ENCODE measurements at regions not wholly inside any gene's neighbourhood (a gene's known extent, or its start where the extent isn't known, plus 50 kb on each side); places are given as distances from the start of the nearest gene placed in this dataset.

DNA sequence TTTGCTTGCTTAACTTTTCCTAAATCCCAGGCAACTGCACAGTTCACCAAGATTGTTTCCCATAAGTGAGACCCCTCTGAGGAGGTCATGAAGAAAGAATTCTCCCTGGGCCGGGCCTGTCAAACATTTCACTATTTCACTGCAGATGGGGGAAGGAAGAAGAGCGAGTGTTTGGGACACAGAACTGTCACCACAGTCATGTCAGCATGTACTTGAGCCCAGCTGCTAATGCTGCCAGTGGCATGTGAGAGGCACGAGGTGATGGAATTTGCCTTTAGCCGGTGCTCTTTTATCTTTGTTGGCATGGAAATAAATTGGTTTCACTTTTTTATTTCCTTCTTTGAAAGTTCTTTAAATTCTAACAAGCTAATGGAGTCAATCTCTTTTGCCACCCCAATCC lies 277.9 kb upstream of the GADL1 start:
- TF ChIP-seq EZH2 (IDR thresholded peaks at IDR 0.05; ENCODE audit: low read depth), result no peak
- TF ChIP-seq, protein P1, sequence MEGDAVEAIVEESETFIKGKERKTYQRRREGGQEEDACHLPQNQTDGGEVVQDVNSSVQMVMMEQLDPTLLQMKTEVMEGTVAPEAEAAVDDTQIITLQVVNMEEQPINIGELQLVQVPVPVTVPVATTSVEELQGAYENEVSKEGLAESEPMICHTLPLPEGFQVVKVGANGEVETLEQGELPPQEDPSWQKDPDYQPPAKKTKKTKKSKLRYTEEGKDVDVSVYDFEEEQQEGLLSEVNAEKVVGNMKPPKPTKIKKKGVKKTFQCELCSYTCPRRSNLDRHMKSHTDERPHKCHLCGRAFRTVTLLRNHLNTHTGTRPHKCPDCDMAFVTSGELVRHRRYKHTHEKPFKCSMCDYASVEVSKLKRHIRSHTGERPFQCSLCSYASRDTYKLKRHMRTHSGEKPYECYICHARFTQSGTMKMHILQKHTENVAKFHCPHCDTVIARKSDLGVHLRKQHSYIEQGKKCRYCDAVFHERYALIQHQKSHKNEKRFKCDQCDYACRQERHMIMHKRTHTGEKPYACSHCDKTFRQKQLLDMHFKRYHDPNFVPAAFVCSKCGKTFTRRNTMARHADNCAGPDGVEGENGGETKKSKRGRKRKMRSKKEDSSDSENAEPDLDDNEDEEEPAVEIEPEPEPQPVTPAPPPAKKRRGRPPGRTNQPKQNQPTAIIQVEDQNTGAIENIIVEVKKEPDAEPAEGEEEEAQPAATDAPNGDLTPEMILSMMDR (conservative IDR thresholded peaks at IDR 0.05), result no peak
